Calu3 (cell line): ENCODE measurements at regions not wholly inside any gene's neighbourhood (a gene's known extent, or its start where the extent isn't known, plus 50 kb on each side); places are given as distances from the start of the nearest gene placed in this dataset.
A peak's percentile ranks its signal among the peaks of the same experiment; 100 is the strongest.

Experiments
- BruUV-seq: library from RNA; stranded (reverse); fragments of 400-500 nt; replicated peaks from 2 replicates; lab custom pipeline; 2021; lab: Mats Ljungman, UMichigan
- CTCF ChIA-PET: fragments of 300-600 bp; sonication (Branson Sonifier 250); formaldehyde crosslinking; loops from one replicate; lab custom pipeline; 2022; ENCODE audit warnings: antibody characterized with exemption; lab: Charles Lee
- DNase-seq: peaks from one replicate; pipeline ENCODE4 v3.0.0; 2022
- H3K27ac Mint-ChIP-seq: one replicate; pipeline ENCODE4 v1.8.0; 2022; ENCODE audit warnings: mixed read lengths; ENCODE audit not compliant: unreplicated experiment
- H3K27me3 Mint-ChIP-seq: one replicate; pipeline ENCODE4 v1.8.0; 2022; ENCODE audit warnings: mixed read lengths; ENCODE audit not compliant: unreplicated experiment
- H3K36me3 Mint-ChIP-seq: one replicate; pipeline ENCODE4 v1.8.0; 2022; ENCODE audit warnings: mild to moderate bottlenecking, moderate library complexity, mixed read lengths; ENCODE audit not compliant: insufficient read depth, unreplicated experiment
- H3K4me1 Mint-ChIP-seq: one replicate; pipeline ENCODE4 v1.8.0; 2022; ENCODE audit warnings: mild to moderate bottlenecking, low read depth, mixed read lengths; ENCODE audit not compliant: unreplicated experiment
- H3K4me3 Mint-ChIP-seq: one replicate; pipeline ENCODE4 v1.8.0; 2022; ENCODE audit warnings: mild to moderate bottlenecking, low read depth, moderate library complexity, mixed read lengths; ENCODE audit not compliant: unreplicated experiment
- H3K9me3 Mint-ChIP-seq: one replicate; pipeline ENCODE4 v1.8.0; 2022; ENCODE audit warnings: low read depth, mixed read lengths; ENCODE audit not compliant: unreplicated experiment
- CTCF ChIP-seq: fragments of 200-600 bp; IDR thresholded peaks from one replicate; pipeline ENCODE4 v1.8.0; 2022; ENCODE audit warnings: antibody characterized with exemption; ENCODE audit not compliant: unreplicated experiment
- intact Hi-C: fragments of 100-400 bp; cut with micrococcal nuclease; formaldehyde crosslinking; loops from one replicate; pipeline ENCODE4 v1.10.0; 2022; ENCODE audit not compliant: unreplicated experiment

DNA sequence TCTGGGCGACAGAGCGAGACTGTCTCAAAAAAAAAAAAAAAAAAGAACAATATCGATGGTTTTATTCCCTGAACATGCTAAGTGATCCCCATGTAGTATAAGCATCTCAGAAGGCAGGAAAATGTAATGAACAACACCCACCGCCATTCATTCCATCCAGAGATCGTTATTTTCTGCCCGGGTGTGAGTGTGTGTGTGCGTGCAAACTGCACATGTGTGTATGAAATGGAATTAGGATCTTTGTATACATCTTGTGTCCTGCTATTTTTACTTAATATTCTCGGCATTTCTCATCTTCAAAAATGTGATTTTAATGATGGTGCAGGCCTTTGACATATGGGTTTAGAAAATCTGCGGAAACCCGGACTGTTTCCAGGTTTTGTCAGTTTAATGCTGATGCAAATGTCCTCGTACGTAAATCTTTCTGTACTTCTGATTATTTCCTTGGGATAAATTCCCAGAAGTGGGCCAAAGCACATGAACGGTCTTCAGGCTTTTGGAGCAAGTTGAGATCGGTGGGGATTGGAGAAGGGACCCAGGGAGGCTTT, 254.8 kb downstream of the SEC14L1 start:
- Mint-ChIP-seq H3K36me3 (peaks cover 47% of the 10 kb centered on the region), H3K27ac (no peak overlapping the region), H3K4me1 (peaks cover 42% of the 10 kb centered on the region), H3K27me3 (no peaks in the 10 kb centered on the region), H3K4me3 (no peak overlapping the region), H3K9me3 (no peaks in the 10 kb centered on the region)
- intact Hi-C loops, result no loop called here
- no peak for DNase-seq
- no TSS peak for BruUV-seq
- no peak for TF ChIP-seq CTCF
- CTCF ChIA-PET, result interaction anchor here (1.3 kb wide), 1 partner anchor 34 kb away, joined by 8 read pairs; no protein-coding TSS in a partner anchor

GRCh38 chr17:77396610-77397009, 255.8 kb downstream of the SEC14L1 start:
- intact Hi-C loops, result no loop called here
- peaks cover 35% of the 10 kb centered on the region for H3K4me1 Mint-ChIP-seq
- no peak for DNase-seq
- TF ChIP-seq CTCF, result no peak
- CTCF ChIA-PET, result no interaction called here
- H3K27me3 Mint-ChIP-seq, result no peaks in the 10 kb centered on the region
- no peak overlapping the region for H3K27ac Mint-ChIP-seq
- no TSS peak for BruUV-seq
- no peak overlapping the region for H3K4me3 Mint-ChIP-seq
- no peaks in the 10 kb centered on the region for H3K9me3 Mint-ChIP-seq
- peaks cover 47% of the 10 kb centered on the region for H3K36me3 Mint-ChIP-seq

- no TSS peak for BruUV-seq
- peak overlapping the region; percentile 32 for H3K27ac Mint-ChIP-seq
- peaks cover 53% of the 10 kb centered on the region for H3K36me3 Mint-ChIP-seq
- peaks cover 29% of the 10 kb centered on the region for H3K4me1 Mint-ChIP-seq
- CTCF ChIA-PET, result no interaction called here
- intact Hi-C loops, result no loop called here
- TF ChIP-seq CTCF, result no peak
- H3K27me3 Mint-ChIP-seq, result no peaks in the 10 kb centered on the region
- no peaks in the 10 kb centered on the region for H3K9me3 Mint-ChIP-seq
- no peak overlapping the region for H3K4me3 Mint-ChIP-seq
- no peak for DNase-seq
These were observed 257.5 kb downstream of the SEC14L1 start for GRCh38 chr17:77398274-77398673.

GRCh38 chr17:77399319-77399957, 258.7 kb downstream of the SEC14L1 start:
- no peak overlapping the region for H3K4me3 Mint-ChIP-seq
- H3K27me3 Mint-ChIP-seq, result no peaks in the 10 kb centered on the region
- H3K9me3 Mint-ChIP-seq, result no peaks in the 10 kb centered on the region
- intact Hi-C loops, result no loop called here
- H3K27ac Mint-ChIP-seq, result peak overlapping the region; percentile 32
- peaks cover 40% of the 10 kb centered on the region for H3K4me1 Mint-ChIP-seq
- CTCF ChIA-PET, result interaction anchor here (0.8 to 2.7 kb wide), 4 partner anchors 9 to 73 kb away, joined by 3 to 8 read pairs (median 4); no protein-coding TSS in a partner anchor
- H3K36me3 Mint-ChIP-seq, result peaks cover 51% of the 10 kb centered on the region
- no TSS peak for BruUV-seq
- no peak for TF ChIP-seq CTCF
- no peak for DNase-seq
